Tibial nerve (tissue), 3 donors: ENCODE measurements at regions not wholly inside any gene's neighbourhood (a gene's known extent, or its start where the extent isn't known, plus 50 kb on each side); places are given as distances from the start of the nearest gene placed in this dataset.

Experiments
- CTCF ChIP-seq, 5 experiments: fragments of 200-600 bp in 3 of 5; fragments of 450-650 bp in 2 of 5; sonication (generic) in 3 of 5; IDR thresholded peaks; one replicate each; pipeline ENCODE4 v1.5.1; 2016 to 2019; ENCODE audit warnings: antibody characterized with exemption in 5 of 5, mild to moderate bottlenecking in 3 of 5, moderate library complexity in 2 of 5
- POLR2A ChIP-seq, 2 donors: fragments of 450-650 bp; IDR thresholded peaks; one replicate each; pipeline ENCODE4 v1.6.1; 2017; ENCODE audit warnings: antibody characterized with exemption in 2 of 2, mild to moderate bottlenecking in 2 of 2, moderate library complexity in 2 of 2

- TF ChIP-seq CTCF (IDR thresholded peaks at IDR 0.05) (no peak), POLR2A (IDR thresholded peaks at IDR 0.05) (no peak)
Measured at GRCh38 chr11:15742626-15743519, 613.5 kb downstream of the SOX6 start.
